ENCODE measurements at regions not wholly inside any gene's neighbourhood (a gene's known extent, or its start where the extent isn't known, plus 50 kb on each side); places are given as distances from the start of the nearest gene placed in this dataset.

DNA sequence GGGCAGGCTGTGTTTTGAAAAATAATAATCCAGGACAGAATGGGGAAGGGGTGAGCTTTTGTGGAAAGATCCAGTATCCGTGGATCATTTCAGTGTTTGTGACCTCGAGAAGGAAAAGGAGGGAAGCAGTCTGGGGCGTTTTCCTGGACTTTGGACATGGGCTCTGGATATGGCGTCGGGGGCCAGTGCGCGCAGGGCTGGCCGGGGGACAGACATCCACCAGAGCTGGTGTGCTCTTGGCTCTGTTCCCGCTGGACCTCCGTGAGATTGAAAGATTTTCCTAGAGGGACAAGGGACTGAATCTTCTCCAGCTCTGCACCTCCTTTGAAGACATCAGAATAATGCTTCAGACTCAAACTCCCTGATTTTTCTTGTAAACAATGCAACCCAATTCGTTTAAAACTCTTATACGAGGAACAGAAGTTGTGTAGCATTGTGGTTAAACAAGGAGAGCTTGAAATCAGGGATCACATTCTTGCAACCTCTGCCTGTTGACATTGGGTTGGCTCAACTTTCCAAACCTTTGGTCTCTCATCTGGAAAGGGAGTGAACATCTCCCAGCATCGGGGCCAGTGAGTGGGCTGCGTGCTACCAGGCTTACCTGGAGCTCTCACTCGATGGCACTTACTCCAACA, 75.9 kb downstream of the C16orf95 start:
- ATAC-seq (no peak), DNase-seq (no peak)
- H3K4me1 Mint-ChIP-seq (ENCODE audit: low read depth): peaks cover 10% of the 10 kb centered on the region
- no peak overlapping the region for H3K27ac Mint-ChIP-seq
- no peaks in the 10 kb centered on the region for H3K36me3 Mint-ChIP-seq (ENCODE audit: low read depth)
- ChIA-PET POLR2A (no interaction called here), CTCF (no interaction called here)
- peaks cover 18% of the 10 kb centered on the region for H3K27me3 Mint-ChIP-seq (ENCODE audit: low read depth)
- no peak overlapping the region for H3K4me3 Mint-ChIP-seq
- no peaks in the 10 kb centered on the region for H3K9me3 Mint-ChIP-seq (ENCODE audit: insufficient read depth)

GRCh38 chr16:87243478-87243877, 73.7 kb downstream of the C16orf95 start:
- Mint-ChIP-seq H3K4me1 (ENCODE audit: low read depth) (peaks cover 1% of the 10 kb centered on the region), H3K27me3 (ENCODE audit: low read depth) (peaks cover 17% of the 10 kb centered on the region), H3K9me3 (ENCODE audit: insufficient read depth) (no peaks in the 10 kb centered on the region), H3K36me3 (ENCODE audit: low read depth) (no peaks in the 10 kb centered on the region), H3K27ac (no peak overlapping the region), H3K4me3 (no peak overlapping the region)
- DNase-seq (no peak), ATAC-seq (no peak)
- POLR2A ChIA-PET: interaction anchor here (0.8 kb wide), 1 partner anchor 37 kb away, joined by 3 read pairs; no protein-coding TSS in a partner anchor
- CTCF ChIA-PET: no interaction called here

GRCh38 chr16:87244636-87245197, 72.5 kb downstream of the C16orf95 start:
- POLR2A ChIA-PET: no interaction called here
- no peak for DNase-seq

GRCh38 chr16:87245511-87245910, 71.7 kb downstream of the C16orf95 start:
- no peaks in the 10 kb centered on the region for H3K9me3 Mint-ChIP-seq (ENCODE audit: insufficient read depth)

More at GRCh38 chr16:87244636-87245197, 72.5 kb downstream of the C16orf95 start:
- H3K27me3 Mint-ChIP-seq (ENCODE audit: low read depth): peaks cover 9% of the 10 kb centered on the region
- H3K4me1 Mint-ChIP-seq (ENCODE audit: low read depth): peaks cover 6% of the 10 kb centered on the region
- H3K9me3 Mint-ChIP-seq (ENCODE audit: insufficient read depth): no peaks in the 10 kb centered on the region
- no peak for ATAC-seq
- H3K4me3 Mint-ChIP-seq: no peak overlapping the region
- CTCF ChIA-PET: no interaction called here
- no peaks in the 10 kb centered on the region for H3K36me3 Mint-ChIP-seq (ENCODE audit: low read depth)
- H3K27ac Mint-ChIP-seq: no peak overlapping the region

GRCh38 chr16:87246269-87247065, 70.7 kb downstream of the C16orf95 start:
- Mint-ChIP-seq H3K9me3 (ENCODE audit: insufficient read depth) (no peaks in the 10 kb centered on the region), H3K4me3 (no peak overlapping the region), H3K27me3 (ENCODE audit: low read depth) (no peaks in the 10 kb centered on the region), H3K27ac (no peak overlapping the region), H3K36me3 (ENCODE audit: low read depth) (no peaks in the 10 kb centered on the region), H3K4me1 (ENCODE audit: low read depth) (peaks cover 6% of the 10 kb centered on the region)
- ChIA-PET POLR2A (interaction anchor here (0.6 kb wide), 1 partner anchor 1069 kb away, joined by 3 read pairs; no protein-coding TSS in a partner anchor), CTCF (no interaction called here)
- ATAC-seq (no peak), DNase-seq (no peak)

More at GRCh38 chr16:87245511-87245910, 71.7 kb downstream of the C16orf95 start:
- Mint-ChIP-seq H3K4me3 (no peak overlapping the region), H3K27me3 (ENCODE audit: low read depth) (peaks cover 5% of the 10 kb centered on the region), H3K36me3 (ENCODE audit: low read depth) (no peaks in the 10 kb centered on the region), H3K4me1 (ENCODE audit: low read depth) (peaks cover 6% of the 10 kb centered on the region), H3K27ac (no peak overlapping the region)
- ChIA-PET POLR2A (interaction anchor here (0.6 kb wide), 1 partner anchor 1069 kb away, joined by 3 read pairs; no protein-coding TSS in a partner anchor), CTCF (no interaction called here)
- ATAC-seq: no peak
- DNase-seq: no peak

DNA sequence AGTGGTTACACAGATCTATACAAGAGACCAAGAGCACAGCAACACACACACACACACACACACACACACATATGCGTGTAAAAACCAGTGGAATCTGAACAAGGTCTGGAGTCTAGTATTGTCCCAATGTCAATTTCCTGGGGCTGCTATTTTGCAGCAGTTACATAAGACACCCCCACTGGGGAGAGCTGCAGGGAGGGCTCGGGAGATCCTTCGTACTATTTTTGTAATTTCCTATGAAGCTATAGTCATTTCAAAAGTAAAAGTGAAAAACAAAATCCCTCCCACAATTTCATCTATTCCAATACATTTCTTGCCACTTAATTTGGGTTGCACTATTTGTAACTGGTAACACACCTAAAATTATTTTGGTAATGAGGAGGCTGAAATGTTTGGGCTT, 68.5 kb downstream of the C16orf95 start:
- H3K27ac Mint-ChIP-seq: no peak overlapping the region
- H3K27me3 Mint-ChIP-seq (ENCODE audit: low read depth): no peaks in the 10 kb centered on the region
- H3K9me3 Mint-ChIP-seq (ENCODE audit: insufficient read depth): no peaks in the 10 kb centered on the region
- H3K4me3 Mint-ChIP-seq: no peak overlapping the region
- no peak for ATAC-seq
- H3K36me3 Mint-ChIP-seq (ENCODE audit: low read depth): no peaks in the 10 kb centered on the region
- CTCF ChIA-PET: no interaction called here
- DNase-seq: no peak
- POLR2A ChIA-PET: no interaction called here
- H3K4me1 Mint-ChIP-seq (ENCODE audit: low read depth): peaks cover 13% of the 10 kb centered on the region

DNA sequence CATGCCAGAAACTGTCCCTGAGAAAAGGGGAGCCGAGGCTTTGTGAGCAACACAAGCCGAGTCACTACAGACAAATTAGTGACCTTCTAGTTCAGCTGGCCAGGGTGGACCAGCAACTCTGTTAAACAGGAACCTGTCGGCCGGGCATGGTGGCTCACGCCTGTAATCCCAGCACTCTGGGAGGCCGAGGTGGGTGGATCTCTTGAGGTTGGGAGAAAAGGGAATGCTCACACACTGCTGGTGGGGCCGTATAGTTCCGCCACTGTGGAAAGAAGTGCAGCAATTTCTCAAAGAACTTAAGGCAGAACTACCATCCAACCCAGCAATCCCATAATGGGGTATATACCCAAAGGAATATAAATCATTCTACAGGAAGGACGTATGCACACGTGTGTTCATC, 67.8 kb downstream of the C16orf95 start:
- ChIA-PET CTCF (no interaction called here), POLR2A (no interaction called here)
- ATAC-seq: no peak
- no peak overlapping the region for H3K27ac Mint-ChIP-seq
- H3K4me1 Mint-ChIP-seq (ENCODE audit: low read depth): peaks cover 13% of the 10 kb centered on the region
- no peaks in the 10 kb centered on the region for H3K27me3 Mint-ChIP-seq (ENCODE audit: low read depth)
- H3K36me3 Mint-ChIP-seq (ENCODE audit: low read depth): no peaks in the 10 kb centered on the region
- H3K4me3 Mint-ChIP-seq: no peak overlapping the region
- no peaks in the 10 kb centered on the region for H3K9me3 Mint-ChIP-seq (ENCODE audit: insufficient read depth)
- DNase-seq: no peak

DNA sequence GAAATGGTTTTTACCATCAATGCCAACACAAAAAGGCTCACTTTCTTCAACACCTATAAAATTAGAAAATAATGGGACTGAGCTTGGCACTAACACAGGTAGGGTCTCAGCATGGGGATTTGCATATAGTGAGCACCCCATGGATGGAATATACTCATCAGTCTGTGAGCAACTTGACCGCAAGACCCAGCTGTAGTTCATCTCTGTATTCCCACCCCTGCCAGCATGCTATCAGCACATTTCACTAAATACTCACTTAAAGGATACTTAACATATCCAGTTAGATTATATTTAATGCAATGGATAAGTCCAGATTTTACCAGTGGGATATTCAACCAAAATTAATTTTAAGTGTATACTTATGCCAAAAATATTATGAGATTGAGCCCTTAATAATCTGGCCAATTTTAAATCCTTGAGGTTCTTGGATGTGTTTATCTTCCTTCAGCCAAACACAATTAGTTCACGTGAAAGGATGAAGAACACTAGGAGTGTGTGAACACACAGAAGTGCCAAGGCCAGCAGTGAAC, 66.7 kb downstream of the C16orf95 start:
- no peak for DNase-seq

GRCh38 chr16:87252269-87252970, 64.8 kb downstream of the C16orf95 start:
- Mint-ChIP-seq H3K4me3 (no peak overlapping the region), H3K27ac (no peak overlapping the region), H3K36me3 (ENCODE audit: low read depth) (no peaks in the 10 kb centered on the region), H3K4me1 (ENCODE audit: low read depth) (peaks cover 13% of the 10 kb centered on the region), H3K27me3 (ENCODE audit: low read depth) (no peaks in the 10 kb centered on the region), H3K9me3 (ENCODE audit: insufficient read depth) (no peaks in the 10 kb centered on the region)
- ATAC-seq (no peak), DNase-seq (no peak)
- ChIA-PET CTCF (no interaction called here), POLR2A (interaction anchor here (0.6 kb wide), 1 partner anchor 944 kb away, joined by 3 read pairs; no protein-coding TSS in a partner anchor)

More for the DNA sequence above, 66.7 kb downstream of the C16orf95 start:
- ChIA-PET CTCF (no interaction called here), POLR2A (interaction anchor here (0.5 kb wide), 1 partner anchor 141 kb away, joined by 3 read pairs; no protein-coding TSS in a partner anchor)
- H3K9me3 Mint-ChIP-seq (ENCODE audit: insufficient read depth): no peaks in the 10 kb centered on the region
- H3K27me3 Mint-ChIP-seq (ENCODE audit: low read depth): no peaks in the 10 kb centered on the region
- H3K4me3 Mint-ChIP-seq: no peak overlapping the region
- no peaks in the 10 kb centered on the region for H3K36me3 Mint-ChIP-seq (ENCODE audit: low read depth)
- ATAC-seq: no peak
- H3K4me1 Mint-ChIP-seq (ENCODE audit: low read depth): peaks cover 13% of the 10 kb centered on the region
- H3K27ac Mint-ChIP-seq: no peak overlapping the region
